ENCODE measurements at regions not wholly inside any gene's neighbourhood (a gene's known extent, or its start where the extent isn't known, plus 50 kb on each side); places are given as distances from the start of the nearest gene placed in this dataset.

GRCh38 chr7:115113776-115114175, 191.9 kb downstream of the MDFIC start:
- DNase-seq = no peak

DNA sequence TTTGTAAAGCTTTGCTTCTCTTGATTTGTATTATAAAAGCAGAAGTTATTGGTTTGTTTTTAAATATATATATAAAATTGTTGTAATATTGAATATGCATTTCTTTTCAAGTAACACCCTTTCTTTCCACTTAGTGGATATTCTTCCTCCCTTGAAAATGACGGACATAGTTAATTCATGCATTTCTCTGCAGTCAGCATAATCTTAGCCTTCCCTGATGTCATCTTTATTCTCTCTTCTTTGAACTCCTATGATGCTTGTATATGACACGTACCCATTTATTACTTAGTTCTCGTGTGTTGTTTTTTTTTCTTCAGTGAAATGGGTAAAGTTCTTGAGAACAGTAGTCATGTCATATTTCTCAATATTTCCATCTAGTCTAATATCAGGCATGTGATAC, 191.2 kb downstream of the MDFIC start:
- DNase-seq = no peak

DNA sequence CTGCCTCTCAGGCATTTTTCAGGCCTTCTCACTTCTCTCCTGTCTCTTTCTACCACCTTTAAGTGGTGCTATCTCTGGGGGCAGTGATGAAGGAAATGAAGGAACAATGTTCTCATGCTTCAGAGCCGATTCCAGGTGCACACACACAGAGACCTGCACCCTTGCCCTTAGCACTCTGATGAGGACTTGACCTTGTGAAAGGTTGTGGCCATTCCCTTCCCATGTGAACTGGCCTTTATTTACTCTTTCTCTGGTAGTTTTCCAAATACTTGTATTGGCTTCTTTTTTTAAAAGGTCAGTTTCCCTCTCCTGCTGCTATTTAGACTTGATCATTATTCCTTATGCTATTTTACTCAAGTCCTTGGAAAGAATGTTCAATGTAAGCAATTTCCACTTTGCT, 188.6 kb downstream of the MDFIC start:
- DNase-seq = no peak

DNA sequence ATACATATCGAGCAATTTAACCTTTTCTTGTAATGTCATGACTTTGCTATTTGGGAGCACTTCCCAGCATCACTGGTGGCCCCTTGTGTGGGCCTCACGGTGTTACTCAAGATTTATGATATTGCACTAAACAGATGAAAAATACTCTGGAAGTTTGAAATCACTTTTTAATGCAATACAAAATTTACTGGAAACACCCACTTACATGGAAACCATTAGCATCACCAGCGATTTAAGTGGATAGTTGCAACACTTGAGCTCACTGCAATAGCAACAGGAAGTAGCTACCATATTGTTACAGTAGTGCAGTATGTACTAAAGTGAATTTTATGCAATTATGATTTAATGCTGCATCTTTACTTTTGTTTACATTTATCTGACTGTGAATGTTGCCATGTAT, 184.4 kb downstream of the MDFIC start:
- DNase-seq = no peak

- DNase-seq = no peak
These were observed 180.8 kb downstream of the MDFIC start for GRCh38 chr7:115102738-115103137.

DNA sequence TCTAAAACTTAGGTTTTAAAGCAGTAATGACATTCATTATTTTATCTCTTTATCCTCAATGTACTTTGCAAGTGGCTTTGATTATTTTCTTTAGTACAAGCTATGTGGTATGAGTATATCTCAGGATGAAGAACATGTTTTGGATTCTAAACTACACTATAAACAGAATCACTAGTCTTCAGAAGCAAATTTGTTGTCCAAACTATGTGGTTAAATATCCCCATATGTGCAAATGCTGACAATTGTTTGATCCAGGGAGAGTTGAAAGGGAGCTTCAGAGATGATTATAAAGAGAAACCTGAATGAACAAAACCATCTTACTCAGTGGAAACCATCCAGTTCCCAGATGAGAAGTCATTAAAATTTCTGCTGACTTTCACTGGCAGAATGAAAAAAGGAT, 179.3 kb downstream of the MDFIC start:
- no peak for DNase-seq

DNA sequence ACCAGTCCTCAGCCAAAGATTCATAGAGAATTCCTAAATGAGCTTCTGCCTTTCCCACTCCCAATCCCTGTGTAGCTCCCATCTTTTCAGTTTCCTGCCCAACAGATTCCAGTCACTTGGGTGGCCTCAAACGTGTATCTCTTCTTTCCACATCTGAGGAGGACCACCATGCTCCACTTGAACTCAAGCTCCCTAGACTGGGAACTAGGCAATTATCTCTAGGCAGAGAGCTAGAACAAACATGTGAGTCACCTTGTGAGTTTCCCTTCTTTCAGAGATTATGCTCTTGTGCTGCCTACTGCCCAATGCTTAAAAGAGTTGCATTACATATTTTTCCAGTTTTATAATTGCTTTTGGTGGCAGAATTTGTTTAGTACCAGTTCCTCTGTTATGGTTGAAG, 178.0 kb downstream of the MDFIC start:
- DNase-seq = no peak

DNA sequence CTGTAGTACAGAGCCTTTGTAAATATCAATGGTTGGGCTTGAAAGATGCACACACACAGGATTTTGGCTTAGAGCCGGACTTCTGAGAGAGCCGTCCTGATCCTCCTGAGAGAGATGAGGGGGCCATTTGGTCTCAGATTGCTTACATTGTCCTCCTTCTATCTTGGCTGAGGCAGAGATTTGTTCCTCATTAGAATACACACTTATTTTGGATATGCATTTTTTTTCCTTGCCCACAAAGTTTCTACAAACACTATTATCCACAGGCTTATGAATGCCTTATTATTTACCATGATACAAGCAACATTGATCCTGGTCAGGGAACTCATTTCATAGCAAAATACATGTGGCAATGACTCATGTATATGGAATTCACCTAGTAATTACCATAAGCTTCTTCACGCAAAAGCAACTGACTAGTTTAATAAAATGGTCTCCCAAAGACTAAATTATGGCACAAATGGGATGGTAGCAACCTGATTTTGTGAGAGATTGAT, 175.3 kb downstream of the MDFIC start:
- no peak for DNase-seq

GRCh38 chr7:115096262-115096661, 174.4 kb downstream of the MDFIC start:
- no peak for DNase-seq

- no peak for DNase-seq
These were observed 172.3 kb downstream of the MDFIC start for GRCh38 chr7:115094163-115094562.

GRCh38 chr7:115088893-115089292, 167.0 kb downstream of the MDFIC start:
- DNase-seq = no peak

DNA sequence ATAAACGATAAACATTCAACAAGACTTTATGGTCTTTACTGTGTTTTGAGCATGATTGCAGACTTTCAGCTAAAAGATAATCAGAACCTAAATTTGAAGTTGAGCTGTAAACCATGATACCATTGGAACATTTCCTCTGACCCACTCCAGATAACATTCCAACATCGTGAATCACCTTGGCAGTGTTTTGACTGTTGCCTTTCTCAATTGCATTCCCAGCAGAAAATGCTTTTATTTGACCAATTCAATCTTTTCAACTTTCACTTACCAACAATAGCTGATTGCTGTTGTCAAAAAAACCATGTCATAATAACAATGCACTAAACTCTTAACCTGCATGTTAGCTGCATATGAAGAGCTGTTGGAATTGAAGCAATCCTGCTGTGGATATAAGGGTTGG, 165.5 kb downstream of the MDFIC start:
- DNase-seq = no peak

GRCh38 chr7:115086146-115086841, 164.4 kb downstream of the MDFIC start:
- no peak for DNase-seq

DNA sequence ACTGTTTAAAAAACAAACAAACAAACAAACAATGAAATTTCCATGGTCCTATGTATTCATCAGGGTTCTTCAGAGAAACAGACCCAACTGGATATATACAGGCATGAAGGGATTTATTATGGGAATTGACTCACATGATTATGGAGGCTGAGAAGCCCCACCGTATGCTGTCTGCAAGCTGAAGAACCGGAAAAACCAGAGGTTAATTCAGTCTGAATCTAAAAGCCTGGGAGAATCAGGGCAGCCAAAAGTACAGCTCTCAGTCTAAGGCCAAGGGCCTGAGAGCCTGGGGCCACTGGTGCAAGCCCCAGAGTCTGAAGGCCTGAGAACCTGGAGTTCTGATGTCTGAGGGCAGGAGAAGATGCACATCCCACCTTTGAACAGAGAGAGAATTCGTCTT, 163.5 kb downstream of the MDFIC start:
- no peak for DNase-seq

GRCh38 chr7:115083935-115084334, 162.0 kb downstream of the MDFIC start:
- DNase-seq = no peak

DNA sequence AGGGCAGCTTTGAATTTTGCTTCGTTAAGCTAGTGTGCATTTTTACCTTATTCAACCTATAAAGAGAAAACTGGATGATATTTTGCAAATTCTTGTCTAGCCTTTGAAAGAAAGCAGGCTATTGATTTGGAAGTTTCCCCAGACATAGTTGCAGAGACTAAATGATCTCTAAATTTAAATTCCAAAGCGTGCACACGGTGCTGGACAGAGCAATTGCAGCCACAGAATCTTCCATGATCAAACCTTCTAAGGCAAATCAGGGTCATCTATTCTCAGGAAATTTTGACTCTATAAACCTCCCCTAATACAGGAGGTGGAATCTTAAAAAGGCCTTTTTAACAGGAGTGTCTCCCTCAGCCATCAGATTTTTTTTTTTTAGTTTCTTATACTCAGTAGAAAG, 159.9 kb downstream of the MDFIC start:
- no peak for DNase-seq

DNA sequence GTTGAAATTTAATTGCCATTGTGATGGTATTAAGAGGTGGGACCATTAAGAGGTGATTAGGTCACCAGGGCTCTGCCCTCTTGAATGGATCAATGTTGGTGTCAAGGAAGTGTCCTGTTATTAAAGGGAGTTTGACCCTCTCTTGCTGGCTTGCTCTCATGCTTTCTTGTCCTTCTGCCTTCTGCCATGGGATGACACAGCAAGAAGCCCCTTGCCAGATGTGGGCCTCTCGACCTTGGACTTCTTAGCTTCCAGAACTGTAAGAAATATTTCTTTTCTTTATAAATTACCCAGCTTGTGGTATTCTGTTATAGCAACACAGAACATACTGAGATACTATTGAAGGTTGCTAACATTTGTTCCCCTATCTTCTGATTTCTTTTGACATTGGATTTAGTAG, 157.0 kb downstream of the MDFIC start:
- no peak for DNase-seq

DNA sequence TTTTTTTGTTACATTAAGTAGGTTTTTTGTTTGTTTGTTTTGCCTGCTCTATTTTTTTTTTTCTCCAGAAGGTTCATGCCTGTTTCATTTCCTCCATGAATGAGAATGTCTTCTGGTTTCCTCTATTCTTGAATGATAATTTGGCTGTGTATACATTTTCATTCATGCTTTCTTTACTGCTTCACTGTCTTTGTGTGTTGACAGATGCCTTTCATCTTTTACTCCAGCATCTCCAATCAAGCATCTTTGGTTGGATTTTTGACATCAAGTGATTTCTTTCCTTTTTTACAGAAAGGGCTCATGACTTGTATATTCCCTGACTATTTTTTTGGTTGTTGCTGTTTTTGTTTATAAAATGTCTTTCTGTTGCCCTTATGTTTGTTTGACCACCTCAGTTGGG, 156.5 kb downstream of the MDFIC start:
- DNase-seq = no peak

DNA sequence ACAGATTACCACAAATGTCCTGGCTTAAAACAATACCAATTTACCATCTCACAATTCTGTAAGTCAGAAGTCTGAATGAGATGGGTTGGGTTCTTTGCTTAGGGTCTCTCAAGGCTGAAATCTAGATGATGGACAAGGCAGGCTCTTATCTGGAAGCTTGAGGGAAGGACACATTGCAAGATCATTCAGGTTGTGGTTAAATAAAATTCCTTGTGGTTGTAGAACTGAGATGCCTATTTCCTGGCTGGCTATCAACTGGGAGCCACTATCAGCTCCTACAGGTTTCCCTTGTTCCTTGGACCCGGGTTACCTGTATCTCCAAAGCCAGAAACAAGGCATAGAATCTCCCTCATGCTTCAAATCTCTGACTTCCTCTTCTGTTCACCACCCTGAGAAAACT, 148.4 kb downstream of the MDFIC start:
- DNase-seq = no peak

Measured in KG1 (cell line).